ENCODE measurements at regions not wholly inside any gene's neighbourhood (a gene's known extent, or its start where the extent isn't known, plus 50 kb on each side); places are given as distances from the start of the nearest gene placed in this dataset.

- SMC1A ChIA-PET (ENCODE audit: uncharacterized antibody, unreplicated experiment) = interaction anchor here (2.0 to 17.4 kb wide), 7 partner anchors 9 to 61 kb away, joined by 11 to 190 read pairs (median 27); no protein-coding TSS in a partner anchor
- RAD21 ChIA-PET (ENCODE audit: unreplicated experiment) = interaction anchor here (0.9 to 7.3 kb wide), 5 partner anchors 10 to 61 kb away, joined by 3 to 71 read pairs (median 4); no protein-coding TSS in a partner anchor
- FAIRE-seq (no peak), DNase-seq (ENCODE audit: low read depth, low spot score) (no peak), ATAC-seq (no peak)
- 87% methylated on average over 10 of the region's 10 CpGs for WGBS (ENCODE audit: insufficient coverage, insufficient replicate concordance, low lambda C conversion rate, missing lambda C conversion rate)
- H2AFZ ChIP-seq (ENCODE audit: control insufficient read depth, low read depth, low read length) = no peak overlapping the region
- H3K36me3 ChIP-seq (ENCODE audit: control insufficient read depth in 2 of 2, insufficient read depth in 2 of 2, low read length in 1 of 2) = no peaks in the 10 kb centered on the region
- TF ChIP-seq MAX (IDR thresholded peaks at IDR 0.05; ENCODE audit: low read depth, low read length) = no peak
- TF ChIP-seq SP1 (IDR thresholded peaks at IDR 0.05; ENCODE audit: low read depth, low read length) = no peak
- no peak for TF ChIP-seq MTA3 (IDR thresholded peaks at IDR 0.05; ENCODE audit: borderline replicate concordance, low read length)
- no peak for TF ChIP-seq BMI1 (IDR thresholded peaks at IDR 0.05; ENCODE audit: borderline replicate concordance)
- CTCF ChIA-PET = interaction anchor here (0.6 to 1.7 kb wide), 4 partner anchors 9 to 101 kb away, joined by 4 to 5 read pairs (median 4); no protein-coding TSS in a partner anchor
- H3K9me3 ChIP-seq (replicated peaks; ENCODE audit: control insufficient read depth, insufficient read depth, low read length) = no peaks in the 10 kb centered on the region; the same call in 2 of the 3 replicates
- H3K79me2 ChIP-seq (ENCODE audit: control insufficient read depth, insufficient read depth, low read length) = no peaks in the 10 kb centered on the region
- POLR2A ChIA-PET = interaction anchor here (0.6 to 3.8 kb wide), 7 partner anchors 11 to 198 kb away, joined by 3 to 15 read pairs (median 5); no protein-coding TSS in a partner anchor
- no peak overlapping the region for H3K4me3 ChIP-seq
- BruUV-seq (replicated peaks) = no TSS peak
- no peak overlapping the region for H3K27ac ChIP-seq (ENCODE audit: control insufficient read depth, insufficient read depth)
- intact Hi-C loops (cut with micrococcal nuclease; ENCODE audit: unreplicated experiment) (no loop called here), in situ Hi-C loops (cut with MboI) (no loop called here)
- no peak overlapping the region for H3K4me2 ChIP-seq (ENCODE audit: control insufficient read depth, insufficient read depth)
- H3K9ac ChIP-seq (ENCODE audit: control insufficient read depth, insufficient read depth, low read length) = no peak overlapping the region
- H4K20me1 ChIP-seq (ENCODE audit: control insufficient read depth, insufficient read depth) = no peaks in the 10 kb centered on the region
- no peaks in the 10 kb centered on the region for H3K27me3 ChIP-seq (replicated peaks in 1 of 2; ENCODE audit: control insufficient read depth in 2 of 2, insufficient read depth in 2 of 2, low read length in 1 of 2)
- H3K4me1 ChIP-seq (ENCODE audit: control insufficient read depth, insufficient read depth, low read length) = peaks cover 13% of the 10 kb centered on the region
Observed at GRCh38 chr6:11434565-11435326, 102.8 kb upstream of the TMEM170B start.

- Histone ChIP-seq H3K4me2 (ENCODE audit: control insufficient read depth, insufficient read depth) (no peak overlapping the region), H4K20me1 (ENCODE audit: control insufficient read depth, insufficient read depth) (no peaks in the 10 kb centered on the region), H3K27me3 (replicated peaks in 1 of 2; ENCODE audit: control insufficient read depth in 2 of 2, insufficient read depth in 2 of 2, low read length in 1 of 2) (no peaks in the 10 kb centered on the region), H3K9ac (ENCODE audit: control insufficient read depth, insufficient read depth, low read length) (no peak overlapping the region), H3K27ac (ENCODE audit: control insufficient read depth, insufficient read depth) (no peak overlapping the region), H3K36me3 (ENCODE audit: control insufficient read depth in 2 of 2, insufficient read depth in 2 of 2, low read length in 1 of 2) (no peaks in the 10 kb centered on the region), H2AFZ (ENCODE audit: control insufficient read depth, low read depth, low read length) (no peak overlapping the region), H3K4me3 (no peak overlapping the region), H3K4me1 (ENCODE audit: control insufficient read depth, insufficient read depth, low read length) (peaks cover 22% of the 10 kb centered on the region), H3K79me2 (ENCODE audit: control insufficient read depth, insufficient read depth, low read length) (no peaks in the 10 kb centered on the region), H3K9me3 (replicated peaks; ENCODE audit: control insufficient read depth, insufficient read depth, low read length) (no peaks in the 10 kb centered on the region; the same call in 2 of the 3 replicates)
- FAIRE-seq (no peak), ATAC-seq (no peak), DNase-seq (ENCODE audit: low read depth, low spot score) (no peak)
- ChIA-PET CTCF (interaction anchor here (0.7 to 1.7 kb wide), 7 partner anchors 10 to 688 kb away, joined by 3 to 5 read pairs (median 4); no protein-coding TSS in a partner anchor), SMC1A (ENCODE audit: uncharacterized antibody, unreplicated experiment) (interaction anchor here (1.0 to 17.4 kb wide), 10 partner anchors 10 to 156 kb away, joined by 3 to 190 read pairs (median 22); no protein-coding TSS in a partner anchor), POLR2A (interaction anchor here (0.8 to 3.8 kb wide), 7 partner anchors 10 to 54 kb away, joined by 3 to 15 read pairs (median 4); no protein-coding TSS in a partner anchor), RAD21 (ENCODE audit: unreplicated experiment) (interaction anchor here (0.9 to 7.3 kb wide), 10 partner anchors 10 to 91 kb away, joined by 4 to 82 read pairs (median 6); no protein-coding TSS in a partner anchor)
- no TSS peak for BruUV-seq (replicated peaks)
- in situ Hi-C loops (cut with MboI) = no loop called here
- 90% methylated on average over 1 of the region's 1 CpG for WGBS (ENCODE audit: insufficient coverage, insufficient replicate concordance, low lambda C conversion rate, missing lambda C conversion rate)
- intact Hi-C loops (cut with micrococcal nuclease; ENCODE audit: unreplicated experiment) = no loop called here
- TF ChIP-seq MYB (IDR thresholded peaks at IDR 0.05; ENCODE audit: borderline replicate concordance, low read depth, low read length) = no peak
- TF ChIP-seq ZBTB11 (CRISPR knock-in tag; IDR thresholded peaks at IDR 0.05) = no peak
- no peak for TF ChIP-seq MTA2 (IDR thresholded peaks at IDR 0.05; ENCODE audit: low read depth)
- no peak for TF ChIP-seq POLR2A (IDR thresholded peaks at IDR 0.05; ENCODE audit: low read depth, low read length)
- no peak for TF ChIP-seq ZBTB33 (IDR thresholded peaks at IDR 0.05)
- TF ChIP-seq NFXL1 (IDR thresholded peaks at IDR 0.05; ENCODE audit: borderline replicate concordance) = no peak
- TF ChIP-seq FOXK2 (IDR thresholded peaks at IDR 0.05) = no peak
Observed at GRCh38 chr6:11433860-11434259, 103.7 kb upstream of the TMEM170B start.

Measured in GM12878 (cell line).